NCI-H187 treated with DMSO at 0.1 percent for 48 hours (cell line): ENCODE measurements at regions not wholly inside any gene's neighbourhood (a gene's known extent, or its start where the extent isn't known, plus 50 kb on each side); places are given as distances from the start of the nearest gene placed in this dataset.
"Not testable (repeated sequence)": the region's sequence is repeated elsewhere in the genome, so short reads cannot be mapped to it uniquely, and the experiment has no call there.

ENCODE experiments used
- DNase-seq: peaks from one replicate; lab custom pipeline; 2025; lab: John Stamatoyannopoulos, UW

DNA sequence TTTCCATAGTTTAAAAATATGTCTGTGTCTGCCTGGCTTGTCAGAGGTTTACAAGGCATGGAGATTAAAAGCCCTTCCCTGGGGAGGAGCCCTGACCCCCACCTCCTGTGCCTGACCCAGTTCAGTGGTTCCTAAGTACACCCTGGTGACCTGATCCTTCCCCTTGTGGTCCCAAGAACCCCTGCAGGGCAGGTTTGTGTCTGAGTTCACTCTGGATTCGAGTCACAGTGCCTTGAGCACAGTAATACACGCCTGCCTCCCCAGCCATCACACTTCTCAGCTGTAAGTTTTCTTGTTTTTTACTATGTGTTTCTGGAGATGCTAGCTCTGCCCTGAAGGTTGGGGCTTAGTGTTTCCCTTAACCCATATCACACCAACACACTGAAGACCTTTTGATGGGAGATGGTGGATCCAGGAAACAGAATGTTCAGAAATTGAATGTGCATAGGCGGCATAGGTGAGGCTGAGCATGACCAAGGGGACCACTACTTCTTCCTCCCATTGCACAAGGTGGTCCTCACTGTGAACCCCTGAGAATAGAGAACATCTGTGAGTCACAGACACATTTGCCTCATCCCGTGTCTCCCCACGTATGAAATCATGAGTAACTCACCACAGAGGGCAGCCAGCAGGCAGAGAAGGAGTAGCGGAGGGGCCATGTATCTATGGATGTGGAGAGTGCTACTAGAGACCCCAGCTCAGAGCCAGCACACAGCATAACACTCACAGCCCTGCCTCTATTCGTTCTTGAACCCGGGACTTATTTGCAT, 962.9 kb downstream of the TMEM121 start:
- DNase-seq = no peak

DNA sequence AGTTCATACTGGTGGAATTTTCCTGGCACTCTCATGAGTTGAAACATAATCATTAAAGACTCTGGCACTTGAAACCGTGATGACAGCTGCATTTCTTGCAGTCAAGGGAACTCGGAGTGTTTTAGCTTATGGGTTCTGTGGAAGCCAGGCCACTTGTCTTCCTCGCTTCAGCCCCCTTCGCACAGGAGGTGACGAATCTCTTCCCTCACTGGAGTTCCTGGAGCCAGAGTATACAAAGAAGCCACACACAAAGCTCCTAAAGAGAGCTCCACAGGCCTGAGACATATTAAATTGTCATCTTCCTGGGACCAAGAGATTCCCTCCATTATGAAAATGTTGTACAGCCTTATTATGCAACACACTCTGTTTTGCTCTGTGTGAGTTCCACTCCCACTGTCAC, 964.1 kb downstream of the TMEM121 start:
- no peak for DNase-seq

DNA sequence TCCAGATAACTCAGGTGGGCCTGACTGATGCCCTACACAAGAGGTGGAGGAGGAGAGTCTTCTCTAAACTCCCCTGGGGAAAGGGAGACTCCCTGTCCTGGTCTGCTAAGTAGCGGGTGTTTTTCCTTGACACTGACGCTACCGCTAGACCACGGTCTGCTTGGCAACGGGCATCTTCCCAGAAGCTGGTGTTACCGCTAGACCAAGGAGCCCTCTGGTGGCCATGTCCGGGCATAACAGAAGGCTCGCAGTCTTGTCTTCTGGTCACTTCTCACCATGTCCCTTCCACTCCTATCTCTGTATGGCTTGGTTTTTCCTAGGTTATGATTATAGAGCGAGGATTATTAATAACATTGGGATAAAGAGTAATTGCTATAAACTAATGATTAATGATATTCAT, 965.5 kb downstream of the TMEM121 start:
- no peak for DNase-seq

DNA sequence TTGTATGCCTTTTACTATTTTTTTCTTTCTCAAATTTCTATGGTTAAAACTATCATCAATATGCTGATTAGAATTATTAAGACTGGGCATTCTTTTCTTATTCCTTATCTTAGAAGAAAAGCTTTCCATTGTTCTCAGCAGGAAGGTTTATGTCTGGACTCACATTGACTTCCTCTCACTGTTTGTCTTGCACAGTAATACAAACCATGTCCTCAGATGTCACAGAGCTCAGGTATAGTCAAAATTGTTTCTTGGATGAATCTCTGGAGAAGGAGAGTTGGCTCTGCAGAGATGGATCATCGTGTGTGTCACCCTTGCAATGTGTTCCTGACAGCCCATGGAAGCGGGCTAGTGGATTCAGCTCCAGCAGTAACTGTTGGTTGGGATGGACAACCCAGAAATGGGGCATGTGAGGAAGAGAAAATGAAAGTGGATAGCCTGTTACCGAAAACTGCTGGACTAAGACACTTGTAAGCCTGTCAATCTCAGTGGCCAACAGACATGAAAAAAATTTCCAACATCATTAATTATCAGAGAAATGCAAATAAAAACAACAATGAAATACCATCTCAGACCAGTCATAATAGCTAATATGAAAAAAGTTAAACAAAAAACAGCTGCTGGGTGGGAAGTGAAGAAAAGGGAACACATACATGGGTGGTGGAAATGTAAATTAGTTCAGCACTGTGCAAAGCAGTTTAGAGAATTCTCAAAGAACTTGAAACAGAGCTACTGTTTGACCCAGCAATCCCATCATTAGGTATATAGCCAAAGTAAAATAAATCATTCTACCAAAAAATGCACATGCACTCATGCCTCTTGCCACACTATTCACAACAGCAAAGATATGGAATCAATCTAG, 967.8 kb downstream of the TMEM121 start:
- DNase-seq = no peak

DNA sequence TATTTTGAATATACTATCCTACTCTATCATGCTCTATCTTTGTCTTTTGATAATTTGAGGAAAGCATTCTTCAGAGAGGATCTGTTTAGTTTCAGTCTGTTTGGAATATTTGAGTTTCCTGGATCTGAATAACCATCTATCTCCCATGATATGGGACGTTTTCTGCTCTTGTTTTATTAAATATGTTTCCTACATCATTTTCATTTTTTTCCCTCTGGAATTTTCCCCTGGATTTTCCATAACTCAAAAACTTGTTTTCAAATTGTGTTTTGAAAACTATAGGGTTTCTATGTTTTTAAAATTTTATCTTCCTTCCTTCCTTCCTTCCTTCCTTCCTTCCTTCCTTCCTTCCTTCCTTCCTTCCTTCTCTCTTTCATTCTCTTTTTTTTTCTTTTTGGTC, 974.2 kb downstream of the TMEM121 start:
- no peak for DNase-seq

DNA sequence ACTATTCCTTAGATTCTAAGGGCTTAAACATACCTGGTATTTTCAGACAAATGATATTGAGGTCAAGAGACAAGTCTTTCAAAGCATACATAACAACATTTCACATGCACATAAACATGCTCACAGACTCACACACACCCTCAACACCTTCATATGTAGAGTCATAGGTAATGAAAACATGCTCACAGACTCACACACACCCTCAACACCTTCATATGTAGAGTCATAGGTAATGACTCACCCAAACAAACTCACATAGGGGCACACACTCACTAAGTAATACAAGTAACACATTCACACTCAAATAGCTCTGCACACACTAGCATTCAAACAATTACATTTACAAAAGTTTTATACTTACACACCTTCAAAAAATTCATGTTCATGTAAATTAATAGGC, 975.5 kb downstream of the TMEM121 start:
- no peak for DNase-seq

DNA sequence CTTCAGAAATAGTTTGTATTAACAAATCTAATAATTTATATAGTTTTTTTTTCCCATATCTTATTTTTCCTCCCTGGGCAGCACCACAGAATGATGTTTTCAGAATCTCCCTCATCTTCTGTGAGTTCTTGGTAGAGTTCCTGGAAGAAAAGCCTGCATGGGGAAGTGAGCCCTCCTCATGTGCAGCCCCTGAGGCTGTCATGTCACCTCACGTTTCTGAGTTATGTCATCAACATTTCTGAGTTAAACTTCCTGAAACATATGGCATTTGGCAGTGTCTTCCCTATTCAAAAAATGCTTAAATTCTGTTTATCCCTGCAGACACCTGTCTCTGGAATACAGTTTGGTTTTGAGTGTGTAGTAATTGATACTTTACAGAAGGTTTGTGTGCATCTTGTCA, 979.0 kb downstream of the TMEM121 start:
- DNase-seq = no peak

DNA sequence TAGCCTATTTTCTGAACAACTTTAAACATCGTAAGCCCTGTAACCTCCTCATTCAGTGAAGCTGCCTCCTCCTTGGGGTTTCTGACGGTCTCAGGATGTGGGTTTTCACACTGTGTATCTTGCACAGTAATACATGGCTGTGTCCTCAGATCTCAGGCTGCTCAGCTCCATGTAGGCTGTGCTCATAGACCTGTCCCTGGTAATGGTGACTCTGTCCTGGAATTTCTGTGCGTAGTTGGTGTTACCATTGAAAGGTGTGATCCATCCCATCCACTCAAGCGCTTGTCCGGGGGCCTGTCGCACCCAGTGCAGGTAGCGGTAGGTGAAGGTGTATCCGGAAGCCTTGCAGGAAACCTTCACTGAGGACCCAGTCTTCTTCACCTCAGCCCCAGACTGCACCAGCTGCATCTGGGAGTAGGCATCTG, 980.5 kb downstream of the TMEM121 start:
- DNase-seq = no peak

DNA sequence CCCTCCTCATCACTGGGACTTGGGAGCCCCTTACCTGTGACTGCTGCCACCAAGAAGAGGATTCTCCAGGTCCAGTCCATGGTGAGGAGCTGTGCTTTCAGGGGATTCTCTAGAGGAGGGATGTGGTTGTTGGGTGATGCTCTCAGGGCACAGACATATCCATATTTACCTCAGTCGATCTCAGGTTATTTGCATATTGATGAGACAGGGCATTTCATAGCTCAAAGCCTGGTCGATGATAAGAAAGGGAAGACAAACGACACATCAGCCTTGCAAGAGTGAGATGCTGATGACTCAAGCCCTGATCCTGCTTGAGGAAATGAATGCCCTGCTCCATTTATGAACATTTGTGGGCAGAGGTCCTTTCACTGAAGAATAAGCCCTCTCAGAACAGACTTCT, 981.0 kb downstream of the TMEM121 start:
- no peak for DNase-seq

DNA sequence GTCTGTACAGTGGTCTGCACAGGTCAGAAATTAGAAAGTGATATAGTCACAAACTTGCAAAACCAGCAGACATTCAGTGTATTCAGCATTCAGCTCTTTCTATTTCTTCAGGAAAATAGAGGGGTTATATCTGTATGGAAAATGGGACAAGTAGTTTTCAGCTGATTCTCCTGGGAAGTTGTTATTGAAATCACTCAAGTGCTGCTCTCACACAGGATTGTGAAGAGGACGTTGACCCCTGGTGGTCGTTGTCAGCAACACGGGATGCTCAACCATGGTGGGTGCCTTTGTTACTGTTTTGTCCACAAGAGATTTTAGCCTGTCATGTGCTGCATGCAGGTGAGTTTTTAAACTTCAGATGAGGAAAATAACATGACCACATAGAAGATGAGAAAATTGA, 981.8 kb downstream of the TMEM121 start:
- no peak for DNase-seq

DNA sequence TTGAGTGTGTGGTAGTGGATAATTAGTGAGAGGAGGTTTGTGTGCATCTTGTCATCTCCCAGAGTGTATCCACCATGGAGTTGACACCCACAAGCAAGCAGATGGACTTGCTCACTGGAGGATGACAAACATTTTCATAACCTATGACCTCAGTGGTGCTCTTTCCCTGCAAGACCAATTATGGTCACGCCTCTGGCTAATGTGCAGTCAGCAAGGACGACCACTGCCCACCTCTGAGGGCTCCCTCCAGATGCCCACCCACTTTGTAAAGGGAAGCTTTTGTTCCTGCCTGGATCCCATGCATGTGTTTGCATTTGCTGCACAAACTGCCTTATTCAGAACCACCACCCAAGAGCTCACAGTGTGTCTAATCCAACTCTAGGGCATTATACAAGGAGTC, 982.8 kb downstream of the TMEM121 start:
- no peak for DNase-seq

DNA sequence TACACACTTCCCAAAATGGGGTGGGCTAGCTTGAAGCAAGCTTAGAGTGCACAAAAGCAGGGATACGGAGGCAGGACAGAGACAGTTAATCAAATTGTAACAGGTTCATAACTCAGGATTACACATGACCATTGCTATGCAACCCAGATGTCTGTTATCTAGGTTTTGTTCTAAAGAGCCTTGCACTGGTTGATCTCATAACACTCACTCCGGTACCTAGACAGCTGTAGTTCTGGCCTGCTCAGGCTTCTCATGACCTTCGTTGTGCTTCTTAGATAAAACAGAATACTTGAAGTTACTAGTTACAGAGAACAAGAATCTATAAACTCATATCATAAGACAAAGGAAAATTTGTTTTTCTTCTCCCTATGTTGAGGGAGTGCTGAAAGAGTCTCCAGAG, 983.4 kb downstream of the TMEM121 start:
- no peak for DNase-seq

DNA sequence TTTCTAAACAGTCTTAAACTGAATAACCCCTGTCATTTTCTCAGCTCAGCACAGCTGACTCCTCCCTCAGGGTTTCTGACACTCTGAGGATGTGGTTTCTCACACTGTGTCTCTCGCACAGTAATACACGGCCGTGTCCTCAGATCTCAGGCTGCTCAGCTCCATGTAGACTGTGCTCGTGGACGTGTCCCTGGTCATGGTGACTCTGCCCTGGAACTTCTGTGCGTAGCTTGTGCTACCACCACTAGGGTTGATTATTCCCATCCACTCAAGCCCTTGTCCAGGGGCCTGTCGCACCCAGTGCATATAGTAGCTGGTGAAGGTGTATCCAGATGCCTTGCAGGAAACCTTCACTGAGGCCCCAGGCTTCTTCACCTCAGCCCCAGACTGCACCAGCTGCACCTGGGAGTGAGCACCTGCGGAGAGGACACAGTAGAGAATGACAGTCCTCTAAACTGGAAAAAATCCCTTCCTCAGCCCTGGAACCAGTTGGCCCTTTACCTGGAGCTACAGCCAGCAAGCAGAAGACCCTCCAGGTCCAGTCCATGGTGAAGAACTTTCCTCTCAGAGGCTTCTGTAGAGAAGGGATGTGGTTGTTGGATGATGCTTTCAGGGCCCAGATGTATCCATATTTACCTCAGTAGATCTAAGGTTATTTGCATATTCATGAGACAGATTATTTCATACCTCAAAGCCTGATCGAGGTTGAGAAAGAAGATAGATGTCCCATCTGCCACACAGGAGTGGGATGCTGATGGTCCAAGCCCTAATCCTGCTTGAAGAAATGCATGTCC, 984.8 kb downstream of the TMEM121 start:
- no peak for DNase-seq

DNA sequence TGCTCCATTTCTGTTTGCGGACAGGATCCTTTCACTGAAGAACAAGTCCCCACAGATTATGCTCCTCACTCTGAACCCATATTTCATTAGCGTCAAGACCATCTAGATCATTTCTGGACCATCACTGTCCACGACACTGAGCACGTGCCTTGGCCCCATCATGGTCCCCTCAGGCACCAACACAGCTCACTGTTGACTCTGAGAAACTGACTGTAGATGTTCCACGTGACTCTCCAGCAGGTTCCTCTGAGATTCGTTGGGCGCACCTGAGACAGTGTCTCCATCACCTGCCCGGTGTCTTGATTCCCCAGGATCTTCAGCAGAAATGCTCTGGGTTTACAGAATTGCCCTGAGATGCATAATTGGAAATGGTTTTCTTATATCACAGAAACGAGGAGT, 985.4 kb downstream of the TMEM121 start:
- DNase-seq = no peak

DNA sequence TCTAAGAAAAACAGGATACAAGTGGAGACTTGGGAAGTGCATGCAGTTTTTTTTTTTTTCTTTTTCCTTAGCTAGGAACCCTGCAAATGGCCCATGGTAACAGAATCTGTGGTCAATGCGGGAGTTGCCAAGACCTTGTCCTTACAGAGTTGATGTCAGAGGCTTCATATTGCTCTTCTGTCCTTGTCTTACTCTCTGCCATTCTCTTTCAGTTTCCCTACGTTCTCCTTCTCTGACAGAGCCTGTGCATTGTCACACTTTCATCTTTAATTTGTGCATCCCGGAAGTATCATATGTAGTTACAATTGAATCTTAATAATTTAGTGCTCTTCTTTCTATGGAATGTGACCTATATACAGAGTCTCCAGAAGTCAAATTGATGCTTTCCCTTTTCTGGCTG, 986.9 kb downstream of the TMEM121 start:
- DNase-seq = no peak

DNA sequence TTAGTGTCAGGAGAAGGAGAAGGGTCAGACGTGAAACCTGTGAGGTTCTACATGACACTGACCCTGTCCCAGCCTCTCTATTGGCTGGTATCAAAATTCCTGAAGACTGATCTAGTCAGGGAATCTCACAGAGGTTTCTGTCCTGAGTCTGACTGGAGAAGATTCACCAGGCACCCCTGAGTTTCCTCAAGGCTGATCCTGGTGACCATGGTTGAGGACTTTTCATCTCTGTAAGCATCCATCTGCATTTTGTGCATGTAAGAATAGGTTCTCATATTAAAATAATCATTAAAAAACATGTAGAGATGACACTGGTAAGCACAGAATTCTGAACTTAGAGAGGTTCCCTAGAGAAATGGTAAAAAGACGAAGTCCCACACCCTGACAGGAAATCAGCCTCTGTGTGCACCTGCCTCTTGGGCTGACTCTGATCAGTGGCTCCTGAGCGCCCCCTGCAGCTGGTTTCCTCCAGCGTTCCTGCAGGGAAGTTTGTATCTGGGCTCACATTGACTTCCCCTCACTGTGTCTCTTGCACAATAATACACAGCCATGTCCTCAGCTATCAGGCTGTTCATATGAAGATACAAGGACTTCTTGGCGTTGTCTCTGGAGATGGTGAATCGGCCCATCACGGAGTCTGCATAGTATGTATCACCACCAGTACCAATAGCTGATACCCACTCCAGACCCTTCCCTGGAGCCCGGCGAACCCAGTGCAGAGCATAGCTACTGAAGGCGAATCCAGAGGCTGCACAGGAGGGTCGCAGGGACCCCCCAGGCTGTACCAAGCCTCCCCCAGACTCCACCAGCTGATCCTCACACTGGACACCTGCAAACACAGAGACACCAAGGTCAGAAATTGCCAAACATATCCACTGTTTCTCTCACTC, 991.9 kb downstream of the TMEM121 start:
- DNase-seq = no peak

DNA sequence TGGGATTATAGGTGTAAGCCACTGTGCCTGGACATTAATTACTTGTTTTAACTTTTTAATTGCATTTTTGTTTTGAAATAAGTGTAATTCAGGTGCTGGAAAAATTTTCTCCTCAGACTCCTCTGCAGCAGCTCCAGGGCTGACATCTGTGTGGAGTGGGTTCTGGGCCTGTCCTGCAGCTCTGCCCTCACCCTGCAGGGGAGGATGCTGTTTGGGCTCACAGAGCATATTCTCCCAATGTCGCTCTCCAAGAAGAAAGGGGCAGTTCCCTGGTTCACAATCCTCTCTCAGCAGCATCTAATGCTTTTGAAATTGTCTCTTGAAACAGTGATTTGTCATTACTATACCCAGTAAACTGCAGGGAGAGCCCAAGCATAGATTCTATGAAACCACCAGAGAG, 995.7 kb downstream of the TMEM121 start:
- DNase-seq = not testable (repeated sequence)

DNA sequence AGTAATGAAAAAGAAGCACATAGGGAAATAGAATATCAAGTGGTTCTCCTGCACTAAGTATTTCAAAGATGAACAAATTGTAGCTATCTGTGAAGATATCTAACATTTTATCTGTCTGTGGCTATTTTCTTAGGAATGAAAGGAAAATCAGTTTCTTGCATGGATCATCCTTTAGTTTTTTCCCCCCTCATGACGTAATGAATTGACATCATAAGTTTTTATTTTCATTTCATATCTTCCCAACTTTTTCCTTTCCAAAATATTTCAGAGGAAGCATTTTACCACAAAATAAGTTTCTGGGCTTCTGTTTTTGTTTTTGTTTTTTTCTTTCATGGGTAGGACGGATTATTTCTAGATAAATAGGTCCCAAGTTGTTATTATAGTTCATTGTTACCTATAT, 996.6 kb downstream of the TMEM121 start:
- DNase-seq = no peak

DNA sequence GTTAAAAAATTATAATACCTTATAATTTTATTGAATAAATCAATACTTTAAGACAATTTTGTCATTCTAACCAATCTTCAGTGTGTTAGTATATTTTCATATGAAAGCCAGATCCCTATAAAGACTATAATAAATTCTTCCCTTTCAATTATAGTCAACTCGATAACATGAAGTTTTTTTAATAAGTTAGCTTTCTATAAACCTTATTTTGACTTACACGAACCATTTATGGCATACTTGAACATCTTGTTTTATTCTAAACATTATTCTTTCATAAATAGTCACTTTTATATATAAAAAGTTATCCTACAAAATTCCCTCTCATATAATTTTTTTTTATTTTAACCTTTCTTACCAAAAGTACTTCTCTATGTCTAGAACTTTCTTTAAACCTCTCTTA, 1002.3 kb downstream of the TMEM121 start:
- no peak for DNase-seq

DNA sequence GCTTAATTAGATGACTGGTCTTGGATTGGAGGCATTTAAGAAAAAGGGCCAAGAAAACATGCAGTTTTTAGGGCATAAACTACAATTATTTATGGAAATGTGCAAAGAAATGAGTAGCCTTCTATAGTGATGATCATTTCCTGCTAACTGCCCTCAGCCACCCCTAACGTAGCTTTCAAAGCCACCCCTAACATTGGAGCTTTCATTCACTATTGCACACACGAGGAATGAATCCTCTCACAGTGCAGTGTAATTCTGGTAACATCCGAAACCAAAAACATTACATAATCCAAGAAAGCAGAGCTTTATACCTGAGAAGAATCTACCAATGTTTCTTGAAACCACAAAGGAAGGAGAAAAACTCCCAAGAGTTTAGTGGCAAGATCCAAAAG, 1003.6 kb downstream of the TMEM121 start:
- no peak for DNase-seq

DNA sequence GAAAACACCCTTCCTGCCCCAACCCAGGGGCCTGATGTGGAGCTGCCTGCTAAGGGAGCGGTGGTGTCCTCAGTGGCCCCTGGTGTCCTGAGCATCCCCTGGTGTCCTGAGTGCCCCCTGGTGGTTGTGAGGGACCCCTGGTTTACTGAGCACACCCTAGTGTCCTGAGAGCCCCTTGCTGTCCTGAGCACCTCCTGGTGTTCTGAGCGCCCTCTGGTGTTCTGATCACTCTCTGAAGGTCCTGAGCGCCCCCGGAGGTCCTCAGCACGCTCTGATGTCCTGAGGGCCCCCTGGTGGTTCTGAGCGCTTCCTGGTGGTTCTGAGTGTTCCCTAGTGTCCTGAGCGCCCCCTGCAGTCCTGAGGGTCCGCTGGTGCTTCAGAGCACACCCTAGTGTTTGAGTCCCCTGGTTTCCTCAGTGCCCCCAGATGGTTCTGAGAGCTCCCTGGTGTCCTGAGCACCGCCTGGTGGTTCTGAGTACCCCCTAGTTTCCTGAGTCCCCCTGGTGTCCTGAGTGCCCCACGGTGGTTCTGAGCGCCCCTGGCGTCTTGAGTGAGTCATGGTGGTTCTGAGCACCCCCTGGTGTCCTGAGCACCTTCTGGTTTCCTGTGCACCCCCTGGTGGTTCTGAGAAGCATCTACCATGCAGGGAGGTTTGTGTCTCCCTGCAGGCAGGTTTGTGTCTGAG, 1004.2 kb downstream of the TMEM121 start:
- DNase-seq = no peak
